GM12878 (cell line): ENCODE measurements at regions not wholly inside any gene's neighbourhood (a gene's known extent, or its start where the extent isn't known, plus 50 kb on each side); places are given as distances from the start of the nearest gene placed in this dataset.

ENCODE experiments used
- ATAC-seq: fragments of 200-7000 bp; cut with Tn5 transposase; 3 replicates; pipeline ENCODE4 v1.9.1; 2020; ENCODE audit warnings: mild to moderate bottlenecking, moderate library complexity
- BruUV-seq: library from RNA; stranded (reverse); fragments of 400-500 nt; replicated peaks from 2 replicates; lab custom pipeline; 2021; lab: Mats Ljungman, UMichigan
- CTCF ChIA-PET: fragments of 300-600 bp; sonication (Branson Sonifier 250); formaldehyde crosslinking; extraction: SDS; loops from one replicate; lab custom pipeline; 2021; ENCODE audit warnings: inconsistent platforms; lab: Yijun Ruan, JAX
- POLR2A ChIA-PET: fragments of 350-600 bp; formaldehyde crosslinking; extraction: SDS; loops from one replicate; lab custom pipeline; 2021; ENCODE audit warnings: inconsistent platforms; lab: Charles Lee
- RAD21 ChIA-PET: fragments of 300-600 bp; sonication (Branson Sonifier 250); formaldehyde crosslinking; loops from one replicate; lab custom pipeline; 2023; ENCODE audit warnings: antibody characterized with exemption; ENCODE audit not compliant: unreplicated experiment; lab: Charles Lee
- SMC1A ChIA-PET: fragments of 300-600 bp; sonication (Branson Sonifier 250); formaldehyde crosslinking; loops from one replicate; lab custom pipeline; 2023; ENCODE audit not compliant: unreplicated experiment, uncharacterized antibody; lab: Charles Lee
- DNase-seq: peaks from one replicate; pipeline ENCODE4 v3.0.0-alpha.2; 2011; ENCODE audit warnings: low read depth, low spot score
- FAIRE-seq: peaks from 3 replicates; lab custom pipeline; 2011; peaks lifted over from hg19 to GRCh38; lab: Jason Lieb, UNC
- H2AFZ ChIP-seq: 2 replicates; pipeline ENCODE4 v1.6.0; 2011; ENCODE audit warnings: low read depth, low read length, control low read depth; ENCODE audit not compliant: control insufficient read depth
- H3K27ac ChIP-seq: 2 replicates; pipeline ENCODE4 v1.5.1; 2011; ENCODE audit warnings: control low read depth; ENCODE audit not compliant: control insufficient read depth, insufficient read depth
- H3K27me3 ChIP-seq, 2 experiments: replicated peaks in 1 of 2; 2 replicates each; pipeline versions ENCODE4 v1.6.0 to v1.6.1; 2011; ENCODE audit warnings: low read length in 1 of 2; ENCODE audit not compliant: control insufficient read depth in 2 of 2, insufficient read depth in 2 of 2
- H3K36me3 ChIP-seq, 2 experiments: 2 replicates each; pipeline ENCODE4 v1.5.1; 2011; ENCODE audit warnings: low read length in 1 of 2; ENCODE audit not compliant: control insufficient read depth in 2 of 2, insufficient read depth in 2 of 2
- H3K4me1 ChIP-seq: 2 replicates; pipeline ENCODE4 v1.6.1; 2011; ENCODE audit warnings: mild to moderate bottlenecking, low read length, moderate library complexity, mixed read lengths; ENCODE audit not compliant: control insufficient read depth, insufficient read depth
- H3K4me2 ChIP-seq: 2 replicates; pipeline ENCODE4 v1.6.0; 2011; ENCODE audit warnings: control low read depth; ENCODE audit not compliant: control insufficient read depth, insufficient read depth
- H3K4me3 ChIP-seq: fragments of 200-600 bp; sonication (generic); 2 replicates; pipeline ENCODE4 v1.5.1; 2016
- H3K79me2 ChIP-seq: 2 replicates; pipeline ENCODE4 v1.6.0; 2011; ENCODE audit warnings: low read length; ENCODE audit not compliant: control insufficient read depth, insufficient read depth
- H3K9ac ChIP-seq: 2 replicates; pipeline ENCODE4 v1.8.0; 2011; ENCODE audit warnings: low read length, control low read depth, mixed read lengths; ENCODE audit not compliant: control insufficient read depth, insufficient read depth
- H3K9me3 ChIP-seq: replicated peaks from 3 replicates; pipeline ENCODE4 v1.5.1; 2011; ENCODE audit warnings: mild to moderate bottlenecking, low read length; ENCODE audit not compliant: control insufficient read depth, insufficient read depth
- H4K20me1 ChIP-seq: 2 replicates; pipeline ENCODE4 v1.6.0; 2011; ENCODE audit not compliant: control insufficient read depth, insufficient read depth
- BCLAF1 ChIP-seq: fragments of 450-650 bp; IDR thresholded peaks from 2 replicates; pipeline ENCODE4 v1.6.1; 2017; ENCODE audit warnings: antibody characterized with exemption, mild to moderate bottlenecking, moderate library complexity
- BMI1 ChIP-seq: fragments of 450-650 bp; IDR thresholded peaks from 2 replicates; pipeline ENCODE4 v1.6.1; 2016; ENCODE audit warnings: mild to moderate bottlenecking, moderate library complexity, borderline replicate concordance
- CREB1 ChIP-seq: IDR thresholded peaks from 2 replicates; pipeline ENCODE4 v1.6.1; 2012; ENCODE audit warnings: low read depth, mild to moderate bottlenecking, inconsistent platforms
- GABPA ChIP-seq: IDR thresholded peaks from 2 replicates; pipeline ENCODE4 v1.6.1; 2014; ENCODE audit warnings: antibody characterized with exemption, low read depth, mild to moderate bottlenecking, inconsistent platforms
- HCFC1 ChIP-seq: fragments of 150-350 bp; IDR thresholded peaks from 2 replicates; pipeline ENCODE4 v1.6.1; 2014; ENCODE audit warnings: low read length
- HDAC2 ChIP-seq: fragments of 200-600 bp; sonication (generic); IDR thresholded peaks from 2 replicates; pipeline ENCODE4 v1.6.1; 2017
- IKZF2 ChIP-seq, 2 experiments: fragments of 450-650 bp; IDR thresholded peaks; 2 replicates each; pipeline ENCODE4 v1.6.1; 2017; ENCODE audit warnings: mild to moderate bottlenecking in 2 of 2, moderate library complexity in 2 of 2
- JUNB ChIP-seq: IDR thresholded peaks from 2 replicates; pipeline ENCODE4 v1.6.1; 2016; ENCODE audit warnings: antibody characterized with exemption, mild to moderate bottlenecking
- NBN ChIP-seq: fragments of 450-650 bp; IDR thresholded peaks from 2 replicates; pipeline ENCODE4 v1.6.1; 2016
- NFXL1 ChIP-seq: fragments of 450-650 bp; IDR thresholded peaks from 2 replicates; pipeline ENCODE4 v1.6.1; 2017; ENCODE audit warnings: antibody characterized with exemption, mild to moderate bottlenecking, borderline replicate concordance
- RELA ChIP-seq: fragments of 450-650 bp; IDR thresholded peaks from 2 replicates; pipeline ENCODE4 v1.8.0; 2014; ENCODE audit warnings: borderline replicate concordance; ENCODE audit not compliant: partially characterized antibody
- RFX5 ChIP-seq: IDR thresholded peaks from 2 replicates; pipeline ENCODE4 v1.6.1; 2011; ENCODE audit warnings: low read depth, low read length, improper control_type of control experiment
- ZBTB40 ChIP-seq: fragments of 450-650 bp; IDR thresholded peaks from 2 replicates; pipeline ENCODE4 v1.6.1; 2016; ENCODE audit warnings: mild to moderate bottlenecking, moderate library complexity, borderline replicate concordance
- ZNF24 ChIP-seq: fragments of 450-650 bp; IDR thresholded peaks from 2 replicates; pipeline ENCODE4 v1.6.1; 2017; ENCODE audit warnings: antibody characterized with exemption, mild to moderate bottlenecking
- ZSCAN29 ChIP-seq: fragments of 450-650 bp; IDR thresholded peaks from 2 replicates; pipeline ENCODE4 v1.6.1; 2017; ENCODE audit warnings: mild to moderate bottlenecking, moderate library complexity
- WGBS: methylation state at CpG from one replicate; pipeline ENCODE4 v1.1.6; 2016; ENCODE audit warnings: low lambda C conversion rate; ENCODE audit not compliant: insufficient replicate concordance, insufficient coverage; ENCODE audit errors: missing lambda C conversion rate; 5-methylcytosine and 5-hydroxymethylcytosine counted together
- in situ Hi-C: fragments of 300-500 bp; cut with MboI; formaldehyde crosslinking; loops from 9 replicates; pipeline ENCODE4 v1.14.3; 2018; ENCODE audit warnings: mixed read lengths
- intact Hi-C: fragments of 100-400 bp; cut with micrococcal nuclease; formaldehyde crosslinking; loops from one replicate; pipeline ENCODE4 v1.14.2; 2022; ENCODE audit not compliant: unreplicated experiment
- TF ChIP-seq, protein P1 (sequence below): IDR thresholded peaks from 2 replicates; pipeline ENCODE4 v1.6.1; 2012; ENCODE audit warnings: low read depth, low read length, improper control_type of control experiment
- TF ChIP-seq, protein P2 (sequence below): IDR thresholded peaks from 2 replicates; pipeline ENCODE4 v1.6.1; 2011; ENCODE audit warnings: mild to moderate bottlenecking, low read depth, low read length, moderate library complexity; ENCODE audit not compliant: insufficient replicate concordance

DNA sequence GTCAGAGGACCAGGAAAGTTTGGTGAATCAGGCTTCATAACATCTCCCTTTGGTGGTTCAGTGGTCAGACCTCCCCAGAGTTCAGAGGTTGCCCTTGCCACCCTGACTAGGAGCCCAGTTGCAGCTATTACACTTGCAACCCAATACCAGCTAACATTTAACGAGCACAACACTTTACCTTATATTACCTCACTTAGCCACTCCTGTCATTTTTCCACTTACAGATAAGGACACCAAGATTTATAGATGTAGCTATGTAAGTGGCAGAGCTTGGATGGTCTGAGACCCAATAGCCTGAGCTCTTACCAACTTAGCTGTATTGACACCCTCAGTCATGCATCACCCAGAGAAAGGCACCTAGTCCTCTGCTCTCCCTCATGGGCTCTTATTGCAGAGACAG is 234.7 kb downstream of the INSC start (continued):
- no peak for TF ChIP-seq ZBTB40
- TF ChIP-seq HDAC2, result no peak
- no peak for TF ChIP-seq ZNF24
- TF ChIP-seq, all 136 proteins: peak for 0

- DNase-seq (no peak), FAIRE-seq (no peak), ATAC-seq (no peak)
- H3K79me2 ChIP-seq, result no peaks in the 10 kb centered on the region
- intact Hi-C loops (no loop called here), in situ Hi-C loops (no loop called here)
- ChIA-PET POLR2A (no interaction called here), CTCF (no interaction called here), RAD21 (no interaction called here), SMC1A (no interaction called here)
- no peak overlapping the region for H3K4me3 ChIP-seq
- H3K36me3 ChIP-seq, result no peaks in the 10 kb centered on the region
- no peak overlapping the region for H3K27ac ChIP-seq
- WGBS, result 0% methylated on average over 2 of the region's 2 CpGs
- BruUV-seq, result no TSS peak
- no peak overlapping the region for H3K9ac ChIP-seq
- no peak overlapping the region for H3K4me2 ChIP-seq
- H4K20me1 ChIP-seq, result no peaks in the 10 kb centered on the region
- H3K9me3 ChIP-seq, result no peaks in the 10 kb centered on the region
- H3K4me1 ChIP-seq, result no peaks in the 10 kb centered on the region
- H3K27me3 ChIP-seq, result no peaks in the 10 kb centered on the region
- H2AFZ ChIP-seq, result no peak overlapping the region
- TF ChIP-seq HCFC1, result no peak
- TF ChIP-seq ZSCAN29, result no peak
- TF ChIP-seq IKZF2 (IDR thresholded peaks at IDR 0.05), result no peak
- TF ChIP-seq RFX5, result no peak
- no peak for TF ChIP-seq NFXL1
- TF ChIP-seq BCLAF1, result no peak
- no peak for TF ChIP-seq CREB1
- TF ChIP-seq, protein P1, sequence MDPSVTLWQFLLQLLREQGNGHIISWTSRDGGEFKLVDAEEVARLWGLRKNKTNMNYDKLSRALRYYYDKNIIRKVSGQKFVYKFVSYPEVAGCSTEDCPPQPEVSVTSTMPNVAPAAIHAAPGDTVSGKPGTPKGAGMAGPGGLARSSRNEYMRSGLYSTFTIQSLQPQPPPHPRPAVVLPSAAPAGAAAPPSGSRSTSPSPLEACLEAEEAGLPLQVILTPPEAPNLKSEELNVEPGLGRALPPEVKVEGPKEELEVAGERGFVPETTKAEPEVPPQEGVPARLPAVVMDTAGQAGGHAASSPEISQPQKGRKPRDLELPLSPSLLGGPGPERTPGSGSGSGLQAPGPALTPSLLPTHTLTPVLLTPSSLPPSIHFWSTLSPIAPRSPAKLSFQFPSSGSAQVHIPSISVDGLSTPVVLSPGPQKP, result no peak
- TF ChIP-seq, protein P2, sequence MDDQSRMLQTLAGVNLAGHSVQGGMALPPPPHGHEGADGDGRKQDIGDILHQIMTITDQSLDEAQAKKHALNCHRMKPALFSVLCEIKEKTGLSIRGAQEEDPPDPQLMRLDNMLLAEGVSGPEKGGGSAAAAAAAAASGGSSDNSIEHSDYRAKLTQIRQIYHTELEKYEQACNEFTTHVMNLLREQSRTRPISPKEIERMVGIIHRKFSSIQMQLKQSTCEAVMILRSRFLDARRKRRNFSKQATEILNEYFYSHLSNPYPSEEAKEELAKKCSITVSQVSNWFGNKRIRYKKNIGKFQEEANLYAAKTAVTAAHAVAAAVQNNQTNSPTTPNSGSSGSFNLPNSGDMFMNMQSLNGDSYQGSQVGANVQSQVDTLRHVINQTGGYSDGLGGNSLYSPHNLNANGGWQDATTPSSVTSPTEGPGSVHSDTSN, result no peak
- no peak for TF ChIP-seq NBN
- no peak for TF ChIP-seq BMI1
- no peak for TF ChIP-seq GABPA
- no peak for TF ChIP-seq RELA
- no peak for TF ChIP-seq JUNB
- no peak for TF ChIP-seq ZNF24
These were observed 246.6 kb downstream of the INSC start for GRCh38 chr11:15361316-15361715.
